ENCODE measurements at regions not wholly inside any gene's neighbourhood (a gene's known extent, or its start where the extent isn't known, plus 50 kb on each side); places are given as distances from the start of the nearest gene placed in this dataset.

GRCh38 chr13:88544836-88545235, 873.7 kb downstream of the SLITRK5 start:
- TF ChIP-seq, protein P1, sequence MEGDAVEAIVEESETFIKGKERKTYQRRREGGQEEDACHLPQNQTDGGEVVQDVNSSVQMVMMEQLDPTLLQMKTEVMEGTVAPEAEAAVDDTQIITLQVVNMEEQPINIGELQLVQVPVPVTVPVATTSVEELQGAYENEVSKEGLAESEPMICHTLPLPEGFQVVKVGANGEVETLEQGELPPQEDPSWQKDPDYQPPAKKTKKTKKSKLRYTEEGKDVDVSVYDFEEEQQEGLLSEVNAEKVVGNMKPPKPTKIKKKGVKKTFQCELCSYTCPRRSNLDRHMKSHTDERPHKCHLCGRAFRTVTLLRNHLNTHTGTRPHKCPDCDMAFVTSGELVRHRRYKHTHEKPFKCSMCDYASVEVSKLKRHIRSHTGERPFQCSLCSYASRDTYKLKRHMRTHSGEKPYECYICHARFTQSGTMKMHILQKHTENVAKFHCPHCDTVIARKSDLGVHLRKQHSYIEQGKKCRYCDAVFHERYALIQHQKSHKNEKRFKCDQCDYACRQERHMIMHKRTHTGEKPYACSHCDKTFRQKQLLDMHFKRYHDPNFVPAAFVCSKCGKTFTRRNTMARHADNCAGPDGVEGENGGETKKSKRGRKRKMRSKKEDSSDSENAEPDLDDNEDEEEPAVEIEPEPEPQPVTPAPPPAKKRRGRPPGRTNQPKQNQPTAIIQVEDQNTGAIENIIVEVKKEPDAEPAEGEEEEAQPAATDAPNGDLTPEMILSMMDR (IDR thresholded peaks at IDR 0.05), result no peak
- no peak for TF ChIP-seq POLR2A (IDR thresholded peaks at IDR 0.05)

Measured in thyroid gland (tissue), 4 donors.